ENCODE measurements at regions not wholly inside any gene's neighbourhood (a gene's known extent, or its start where the extent isn't known, plus 50 kb on each side); places are given as distances from the start of the nearest gene placed in this dataset.
"Not testable (repeated sequence)": the region's sequence is repeated elsewhere in the genome, so short reads cannot be mapped to it uniquely, and the experiment has no call there.

- no peak for DNase-seq (ENCODE audit: low spot score)
Observed at GRCh38 chr5:125950012-125950615, 473.1 kb upstream of the GRAMD2B start.

- DNase-seq (ENCODE audit: low spot score), result no peak
Observed at GRCh38 chr5:125961150-125961549, 462.1 kb upstream of the GRAMD2B start.

GRCh38 chr5:125965577-125965976 lies 457.6 kb upstream of the GRAMD2B start:
- no peak for DNase-seq (ENCODE audit: low spot score)

- no peak for DNase-seq (ENCODE audit: low spot score)
Observed at GRCh38 chr5:125967576-125967975, 455.6 kb upstream of the GRAMD2B start.

- no peak for DNase-seq (ENCODE audit: low spot score)
Observed at GRCh38 chr5:125969011-125969813, 454.0 kb upstream of the GRAMD2B start.

GRCh38 chr5:125969814-125970171 lies 453.4 kb upstream of the GRAMD2B start:
- no peak for DNase-seq (ENCODE audit: low spot score)

GRCh38 chr5:125970631-125971307 lies 452.4 kb upstream of the GRAMD2B start:
- DNase-seq (ENCODE audit: low spot score), result no peak

GRCh38 chr5:125972706-125973105 lies 450.5 kb upstream of the GRAMD2B start:
- no peak for DNase-seq (ENCODE audit: low spot score)

GRCh38 chr5:125974679-125975078 lies 448.5 kb upstream of the GRAMD2B start:
- DNase-seq (ENCODE audit: low spot score), result no peak

GRCh38 chr5:125976421-125977000 lies 446.7 kb upstream of the GRAMD2B start:
- DNase-seq (ENCODE audit: low spot score), result no peak

- no peak for DNase-seq (ENCODE audit: low spot score)
Observed at GRCh38 chr5:125978015-125978414, 445.2 kb upstream of the GRAMD2B start.

- DNase-seq (ENCODE audit: low spot score), result no peak
Observed at GRCh38 chr5:125979636-125980035, 443.6 kb upstream of the GRAMD2B start.

GRCh38 chr5:125981016-125981415 lies 442.2 kb upstream of the GRAMD2B start:
- no peak for DNase-seq (ENCODE audit: low spot score)

GRCh38 chr5:125987677-125988255 lies 435.4 kb upstream of the GRAMD2B start:
- no peak for DNase-seq (ENCODE audit: low spot score)

GRCh38 chr5:125992050-125992449 lies 431.2 kb upstream of the GRAMD2B start:
- no peak for DNase-seq (ENCODE audit: low spot score)

- not testable (repeated sequence) for DNase-seq (ENCODE audit: low spot score)
Observed at GRCh38 chr5:125999271-126000030, 423.8 kb upstream of the GRAMD2B start.

- no peak for DNase-seq (ENCODE audit: low spot score)
Observed at GRCh38 chr5:126000507-126000906, 422.7 kb upstream of the GRAMD2B start.

GRCh38 chr5:126002222-126002897 lies 420.8 kb upstream of the GRAMD2B start:
- no peak for DNase-seq (ENCODE audit: low spot score)

- no peak for DNase-seq (ENCODE audit: low spot score)
Observed at GRCh38 chr5:126003309-126003708, 419.9 kb upstream of the GRAMD2B start.

- no peak for DNase-seq (ENCODE audit: low spot score)
Observed at GRCh38 chr5:126004636-126005035, 418.6 kb upstream of the GRAMD2B start.

GRCh38 chr5:126007841-126008240 lies 415.4 kb upstream of the GRAMD2B start:
- no peak for DNase-seq (ENCODE audit: low spot score)
